ENCODE measurements at regions not wholly inside any gene's neighbourhood (a gene's known extent, or its start where the extent isn't known, plus 50 kb on each side); places are given as distances from the start of the nearest gene placed in this dataset.

GRCh38 chr6:102390541-102390940 lies 997.0 kb downstream of the GRIK2 start:
- TF ChIP-seq ZNF274 (IDR thresholded peaks at IDR 0.05; ENCODE audit: insufficient read depth, insufficient read length) = no peak
- TF ChIP-seq CBX5 (IDR thresholded peaks at IDR 0.05; ENCODE audit: low read depth) = no peak
- no peak for TF ChIP-seq CTCF (IDR thresholded peaks at IDR 0.05 in 2 of 3, conservative IDR thresholded peaks at IDR 0.05 in 1 of 3; ENCODE audit: control insufficient read depth in 2 of 3, extremely low read depth in 1 of 3, insufficient read depth in 1 of 3, low read depth in 3 of 3, low read length in 3 of 3)
- TF ChIP-seq ZNF687 (IDR thresholded peaks at IDR 0.05) = no peak
- no peak for TF ChIP-seq CHD4 (IDR thresholded peaks at IDR 0.05)
- TF ChIP-seq NRF1 (conservative IDR thresholded peaks at IDR 0.05; ENCODE audit: low read depth, low read length) = no peak
- TF ChIP-seq PBX3 (IDR thresholded peaks at IDR 0.05; ENCODE audit: insufficient replicate concordance, low read depth, low read length) = no peak
- no peak for TF ChIP-seq REST (IDR thresholded peaks at IDR 0.05; ENCODE audit: low read depth, low read length)
- TF ChIP-seq POLR2AphosphoS5 (IDR thresholded peaks at IDR 0.05; ENCODE audit: low read length) = no peak
- no peak for TF ChIP-seq SRF (IDR thresholded peaks at IDR 0.05; ENCODE audit: low read depth in 2 of 2, low read length in 2 of 2)
- TF ChIP-seq ELK1 (IDR thresholded peaks at IDR 0.05; ENCODE audit: low read depth, low read length) = no peak
- TF ChIP-seq CHD2 (IDR thresholded peaks at IDR 0.05; ENCODE audit: borderline replicate concordance, low read depth, low read length) = no peak
